ENCODE measurements at regions not wholly inside any gene's neighbourhood (a gene's known extent, or its start where the extent isn't known, plus 50 kb on each side); places are given as distances from the start of the nearest gene placed in this dataset.
"Not testable (repeated sequence)": the region's sequence is repeated elsewhere in the genome, so short reads cannot be mapped to it uniquely, and the experiment has no call there.

DNA sequence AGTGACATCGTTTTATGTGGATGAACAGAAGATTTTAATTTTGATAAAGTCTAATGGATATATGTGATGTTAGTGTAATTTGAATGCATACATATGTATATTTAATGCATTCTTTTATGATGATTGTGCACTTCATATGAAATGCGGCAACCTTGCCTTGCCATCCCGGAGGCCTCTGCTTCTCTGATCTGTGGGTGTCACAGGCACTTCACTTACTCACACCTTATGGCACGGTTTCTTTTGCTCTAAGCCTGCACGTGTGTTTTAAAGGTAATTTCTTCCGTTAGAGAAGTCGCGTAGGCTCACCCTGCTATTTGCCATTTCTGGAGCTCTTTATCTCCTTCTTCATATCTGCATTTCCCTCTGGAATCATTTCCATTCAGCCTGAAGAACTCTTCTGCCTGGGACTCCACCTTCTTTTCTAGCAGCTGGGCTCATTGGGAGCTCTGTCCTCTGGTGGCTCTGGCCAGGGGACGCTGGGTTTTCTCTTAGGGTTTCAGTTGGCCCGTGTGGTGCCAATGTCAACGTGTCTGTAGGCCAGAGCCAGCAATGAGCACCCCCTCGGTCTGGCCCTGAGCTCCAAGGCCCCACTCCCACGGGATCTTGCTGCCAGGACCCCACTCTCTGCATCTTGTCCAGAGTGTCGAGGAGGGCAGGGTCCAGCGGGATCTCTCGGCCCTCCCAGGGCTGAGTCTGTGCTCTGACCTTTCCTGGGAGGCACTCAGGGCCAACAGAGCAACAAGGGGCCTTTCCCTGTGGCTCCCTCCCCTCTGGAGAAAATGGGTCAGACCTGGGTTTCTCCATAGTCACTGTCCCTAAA lies 97.3 kb downstream of the RTP5 start:
- TF ChIP-seq, protein P1, sequence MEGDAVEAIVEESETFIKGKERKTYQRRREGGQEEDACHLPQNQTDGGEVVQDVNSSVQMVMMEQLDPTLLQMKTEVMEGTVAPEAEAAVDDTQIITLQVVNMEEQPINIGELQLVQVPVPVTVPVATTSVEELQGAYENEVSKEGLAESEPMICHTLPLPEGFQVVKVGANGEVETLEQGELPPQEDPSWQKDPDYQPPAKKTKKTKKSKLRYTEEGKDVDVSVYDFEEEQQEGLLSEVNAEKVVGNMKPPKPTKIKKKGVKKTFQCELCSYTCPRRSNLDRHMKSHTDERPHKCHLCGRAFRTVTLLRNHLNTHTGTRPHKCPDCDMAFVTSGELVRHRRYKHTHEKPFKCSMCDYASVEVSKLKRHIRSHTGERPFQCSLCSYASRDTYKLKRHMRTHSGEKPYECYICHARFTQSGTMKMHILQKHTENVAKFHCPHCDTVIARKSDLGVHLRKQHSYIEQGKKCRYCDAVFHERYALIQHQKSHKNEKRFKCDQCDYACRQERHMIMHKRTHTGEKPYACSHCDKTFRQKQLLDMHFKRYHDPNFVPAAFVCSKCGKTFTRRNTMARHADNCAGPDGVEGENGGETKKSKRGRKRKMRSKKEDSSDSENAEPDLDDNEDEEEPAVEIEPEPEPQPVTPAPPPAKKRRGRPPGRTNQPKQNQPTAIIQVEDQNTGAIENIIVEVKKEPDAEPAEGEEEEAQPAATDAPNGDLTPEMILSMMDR (IDR thresholded peaks at IDR 0.05 in 8 of 11, conservative IDR thresholded peaks at IDR 0.05 in 3 of 11), result no peak
- TF ChIP-seq POLR2AphosphoS5 (IDR thresholded peaks at IDR 0.05) (no peak), POLR2A (IDR thresholded peaks at IDR 0.05) (no peak)
- 84 to 90% (median 88%) methylated on average over 14 to 16 of the region's 16 CpGs for WGBS, 5 donors
- Histone ChIP-seq H3K4me1 (peaks cover 15 to 64% (median 40%) of the 10 kb centered on the region in 6 donors), H3K4me3 (no peak overlapping the region), H3K36me3 (peaks cover 0 to 16% (median 0%) of the 10 kb centered on the region in 6 donors), H3K9me3 (no peaks in the 10 kb centered on the region), H3K27ac (peak overlapping the region in 5 of 8 donors; percentile 54 to 79 (median 71)), H3K27me3 (replicated peaks in 1 of 7) (no peaks in the 10 kb centered on the region)
- peak; percentile 63 for DNase-seq
- intact Hi-C loops (cut with DNase I; ENCODE audit: low total_unique reads), result no loop called here

DNA sequence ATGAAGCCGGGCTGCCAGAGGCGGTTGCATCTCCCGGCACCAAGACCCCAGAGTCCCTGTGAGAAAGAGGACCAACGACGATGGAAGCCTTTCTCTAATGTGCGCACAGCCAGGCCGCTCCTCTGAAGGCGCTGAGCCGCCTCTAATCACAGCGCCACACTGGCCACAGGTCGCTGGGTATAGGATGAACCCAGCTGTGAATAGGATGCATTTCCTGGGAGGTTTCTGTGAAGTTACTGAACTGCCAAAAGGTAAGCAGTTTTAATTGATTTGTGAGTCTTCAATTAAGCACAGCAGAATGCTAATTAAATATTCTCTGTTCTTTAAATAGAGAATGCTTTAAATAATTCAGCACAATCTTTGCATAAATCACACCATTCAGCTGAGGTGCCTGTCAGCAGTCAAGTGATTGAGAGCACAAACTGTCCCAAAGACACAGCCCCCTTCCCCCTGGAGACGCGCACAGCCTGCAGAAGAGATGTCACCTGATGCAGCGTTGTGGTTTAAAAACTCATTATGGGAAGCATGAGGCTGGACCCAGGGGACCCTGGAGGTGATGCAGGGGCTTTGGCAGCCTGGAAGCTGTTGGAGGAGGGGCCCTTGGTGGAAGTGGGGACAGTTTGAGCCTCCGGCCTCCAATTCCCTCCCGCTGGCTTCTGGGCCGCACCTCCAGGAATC lies 98.1 kb downstream of the RTP5 start:
- Histone ChIP-seq H3K36me3 (peaks cover 0 to 24% (median 0%) of the 10 kb centered on the region in 6 donors), H3K27me3 (replicated peaks in 1 of 7) (no peaks in the 10 kb centered on the region), H3K9me3 (no peaks in the 10 kb centered on the region), H3K4me3 (no peak overlapping the region), H3K27ac (peak overlapping the region in 5 of 8 donors; percentile 37 to 79 (median 65)), H3K4me1 (peaks cover 12 to 56% (median 37%) of the 10 kb centered on the region in 6 donors)
- TF ChIP-seq POLR2AphosphoS5 (IDR thresholded peaks at IDR 0.05) (peak in 1 of 3 donors; percentile 52), POLR2A (IDR thresholded peaks at IDR 0.05) (no peak)
- intact Hi-C loops (cut with DNase I; ENCODE audit: low total_unique reads), result no loop called here
- 84 to 93% (median 85%) methylated on average over 17 of the region's 17 CpGs for WGBS, 5 donors
- DNase-seq, result peak; percentile 80

DNA sequence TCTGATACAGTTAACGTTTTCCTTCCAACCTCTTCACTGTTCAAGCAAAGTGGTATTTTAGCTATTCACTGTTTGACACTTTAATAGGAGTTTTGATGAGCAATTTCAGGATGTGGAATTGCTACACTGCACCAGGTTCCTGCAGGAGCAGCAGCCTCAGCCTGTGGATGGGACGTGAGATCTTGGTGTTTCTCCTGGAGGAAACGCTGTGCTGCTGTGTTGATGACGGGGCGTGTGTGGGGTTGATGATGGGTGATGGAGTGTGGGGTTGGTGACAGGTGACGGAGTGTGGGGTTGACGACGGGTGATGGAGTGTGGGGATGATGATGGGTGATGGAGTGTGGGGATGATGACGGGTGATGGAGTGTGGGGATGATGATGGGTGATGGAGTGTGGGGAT lies 98.9 kb downstream of the RTP5 start:
- WGBS, 5 donors, result 92 to 98% (median 94%) methylated on average over 9 of the region's 9 CpGs
- H3K9me3 ChIP-seq, result no peaks in the 10 kb centered on the region
- peak; percentile 51 for DNase-seq
- TF ChIP-seq, protein P1 (IDR thresholded peaks at IDR 0.05 in 8 of 11, conservative IDR thresholded peaks at IDR 0.05 in 3 of 11), result no peak
- no peak for TF ChIP-seq POLR2A (IDR thresholded peaks at IDR 0.05)
- TF ChIP-seq POLR2AphosphoS5 (IDR thresholded peaks at IDR 0.05), result no peak
- H3K4me3 ChIP-seq, result no peak overlapping the region
- intact Hi-C loops (cut with DNase I; ENCODE audit: low total_unique reads), result no loop called here
- H3K27ac ChIP-seq, result peak overlapping the region in 2 of 8 donors; percentile 32 to 38
- H3K27me3 ChIP-seq (replicated peaks in 1 of 7), result no peaks in the 10 kb centered on the region
- peaks cover 11 to 48% (median 35%) of the 10 kb centered on the region in 6 donors for H3K4me1 ChIP-seq
- peaks cover 0 to 32% (median 0%) of the 10 kb centered on the region in 6 donors for H3K36me3 ChIP-seq

DNA sequence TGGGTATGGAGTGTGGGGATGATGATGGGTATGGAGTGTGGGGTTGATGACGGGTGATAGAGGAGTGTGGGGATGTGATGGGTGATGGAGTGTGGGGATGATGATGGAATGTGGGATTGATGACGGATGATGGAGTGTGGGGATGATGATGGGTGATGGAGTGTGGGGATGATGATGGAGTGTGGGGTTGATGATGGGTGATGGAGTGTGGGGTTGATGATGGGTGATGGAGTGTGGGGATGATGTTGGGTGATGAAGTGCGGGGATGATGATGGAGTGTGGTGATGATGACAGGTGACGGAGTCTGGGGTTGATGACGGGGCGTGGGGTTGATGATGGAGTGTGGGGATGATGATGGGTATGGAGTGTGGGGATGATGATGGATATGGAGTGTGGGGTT lies 99.7 kb downstream of the RTP5 start:
- H3K9me3 ChIP-seq; H3K27ac ChIP-seq; H3K4me3 ChIP-seq; intact Hi-C loops (cut with DNase I; ENCODE audit: low total_unique reads); H3K27me3 ChIP-seq (replicated peaks in 1 of 7): not testable (repeated sequence)
- peaks cover 11 to 40% (median 29%) of the 10 kb centered on the region in 6 donors for H3K4me1 ChIP-seq
- peaks cover 0 to 39% (median 0%) of the 10 kb centered on the region in 6 donors for H3K36me3 ChIP-seq
- WGBS, 5 donors, result 86 to 99% (median 98%) methylated on average over 6 of the region's 6 CpGs
- DNase-seq, result peak; percentile 4

DNA sequence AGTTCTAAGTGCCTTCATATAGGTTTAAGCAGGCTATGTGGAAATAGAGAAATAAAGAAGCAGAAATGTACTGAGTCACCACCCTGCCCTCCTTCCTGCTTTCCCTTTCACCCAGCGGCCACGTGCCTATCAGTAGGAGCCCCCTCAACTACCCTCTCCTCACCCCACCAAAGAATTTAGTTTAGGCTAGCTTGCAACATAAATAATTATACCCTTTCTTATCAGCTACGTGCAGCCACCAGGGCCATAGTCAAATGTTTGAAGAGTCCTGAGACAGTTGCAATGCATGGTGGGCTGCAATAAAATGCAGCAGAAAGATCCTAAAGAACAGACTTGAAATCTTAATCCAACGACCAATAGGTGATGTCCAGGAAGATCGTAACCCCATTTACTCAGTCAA lies 101.2 kb downstream of the RTP5 start:
- no peaks in the 10 kb centered on the region for H3K27me3 ChIP-seq (replicated peaks in 1 of 7)
- H3K9me3 ChIP-seq, result no peaks in the 10 kb centered on the region
- TF ChIP-seq POLR2A (IDR thresholded peaks at IDR 0.05) (no peak), POLR2AphosphoS5 (IDR thresholded peaks at IDR 0.05) (no peak)
- TF ChIP-seq, protein P1 (IDR thresholded peaks at IDR 0.05 in 8 of 11, conservative IDR thresholded peaks at IDR 0.05 in 3 of 11), result no peak
- WGBS, 5 donors, result 76 to 89% (median 80%) methylated on average over 5 of the region's 5 CpGs
- no peak overlapping the region for H3K4me3 ChIP-seq
- intact Hi-C loops (cut with DNase I; ENCODE audit: low total_unique reads), result no loop called here
- DNase-seq, result no peak
- H3K4me1 ChIP-seq, result peaks cover 5 to 29% (median 19%) of the 10 kb centered on the region in 6 donors
- no peak overlapping the region for H3K27ac ChIP-seq
- peaks cover 0 to 51% (median 0%) of the 10 kb centered on the region in 6 donors for H3K36me3 ChIP-seq
